OCI-LY1 (cell line): ENCODE measurements at regions not wholly inside any gene's neighbourhood (a gene's known extent, or its start where the extent isn't known, plus 50 kb on each side); places are given as distances from the start of the nearest gene placed in this dataset.
"Not testable (repeated sequence)": the region's sequence is repeated elsewhere in the genome, so short reads cannot be mapped to it uniquely, and the experiment has no call there.

Experiments
- CTCF ChIP-seq: fragments of 200-600 bp; sonication (generic), shearing (Covaris generic); IDR thresholded peaks from 2 replicates; pipeline ENCODE4 v1.5.1; 2017; ENCODE audit warnings: mild to moderate bottlenecking, antibody characterized with exemption, low read length, moderate library complexity, mixed read lengths
- EZH2 ChIP-seq: fragments of 200-600 bp; sonication (generic), shearing (Covaris generic); IDR thresholded peaks from 2 replicates; pipeline ENCODE4 v1.8.0; 2017; ENCODE audit warnings: borderline replicate concordance, mixed run types, mild to moderate bottlenecking, antibody characterized with exemption, low read length, moderate library complexity, mixed read lengths

- not testable (repeated sequence) for TF ChIP-seq CTCF, EZH2
These were observed 58.6 kb upstream of the ANKRD20A1 start for GRCh38 chr9:67800170-67800569.
